Neutrophil (primary cell): ENCODE measurements at regions not wholly inside any gene's neighbourhood (a gene's known extent, or its start where the extent isn't known, plus 50 kb on each side); places are given as distances from the start of the nearest gene placed in this dataset.
A peak's percentile ranks its signal among the peaks of the same experiment; 100 is the strongest.

Experiments used
- H3K27ac ChIP-seq: fragments of 200-600 bp; sonication (generic); 2 replicates; pipeline ENCODE4 v1.5.1; 2016; ENCODE audit warnings: mild to moderate bottlenecking, moderate library complexity
- H3K27me3 ChIP-seq: fragments of 200-600 bp; sonication (generic); 2 replicates; pipeline ENCODE4 v1.6.0; 2016; ENCODE audit warnings: mild to moderate bottlenecking
- H3K36me3 ChIP-seq: fragments of 200-600 bp; sonication (generic); 2 replicates; pipeline ENCODE4 v1.5.1; 2017
- H3K4me1 ChIP-seq, 2 experiments: fragments of 200-600 bp in 1 of 2; sonication (generic) in 1 of 2; 1 replicate in 1 of 2; 2 replicates in 1 of 2; pipeline versions ENCODE4 v1.5.1 to v1.6.1; 2013 to 2016; ENCODE audit warnings: low read depth in 1 of 2, low read length in 1 of 2, mild to moderate bottlenecking in 1 of 2, moderate library complexity in 1 of 2; ENCODE audit not compliant: control insufficient read depth in 1 of 2, insufficient read depth in 1 of 2
- H3K4me3 ChIP-seq, 2 experiments: fragments of 200-600 bp in 1 of 2; sonication (generic) in 1 of 2; 1 replicate in 1 of 2; 2 replicates in 1 of 2; pipeline ENCODE4 v1.5.1; 2013 to 2016; ENCODE audit warnings: low read depth in 1 of 2, low read length in 1 of 2, mild to moderate bottlenecking in 1 of 2, moderate library complexity in 1 of 2
- H3K9me3 ChIP-seq: fragments of 200-600 bp; sonication (generic); 2 replicates; pipeline ENCODE4 v1.5.1; 2016
- TF ChIP-seq, protein P1 (sequence below): fragments of 200-600 bp; sonication (generic); IDR thresholded peaks from 2 replicates; pipeline ENCODE4 v1.5.1; 2016; ENCODE audit warnings: antibody characterized with exemption

DNA sequence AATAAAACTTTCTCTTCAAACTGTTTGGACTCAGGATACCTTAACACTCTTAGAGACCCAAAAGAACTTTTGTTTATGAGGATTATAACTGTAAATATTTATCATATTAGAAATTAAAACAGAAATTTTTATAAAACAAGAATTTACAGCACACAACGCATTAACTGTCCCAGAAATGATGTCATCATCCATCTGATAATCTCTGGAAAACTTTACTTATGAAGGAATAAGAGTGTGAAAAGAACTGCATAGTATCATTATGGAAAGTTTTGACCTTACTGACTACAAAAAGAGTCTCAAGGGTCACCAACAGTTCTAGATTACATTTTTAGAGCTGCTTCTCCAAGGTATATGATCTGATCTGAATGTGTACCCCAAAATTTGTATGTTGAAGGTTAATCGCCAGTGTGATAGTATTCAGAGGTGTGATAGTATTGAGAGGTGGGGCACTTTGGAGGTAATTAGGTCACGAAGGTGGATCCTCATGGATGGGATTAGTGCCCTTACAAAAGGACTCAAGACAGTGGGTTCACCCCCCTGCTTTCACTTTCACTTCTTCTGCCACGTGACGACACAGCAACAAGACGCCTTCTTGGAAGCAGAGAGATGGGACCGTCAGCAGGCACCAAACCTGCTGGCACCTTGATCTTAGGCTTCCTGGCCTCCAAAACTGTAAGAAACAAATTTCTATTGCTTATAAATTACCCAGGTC lies 95.7 kb upstream of the NR5A2 start:
- Histone ChIP-seq H3K36me3 (no peaks in the 10 kb centered on the region), H3K27ac (peak overlapping the region; percentile 39), H3K4me3 (peak overlapping the region; percentile 46 to 52), H3K9me3 (no peaks in the 10 kb centered on the region), H3K27me3 (no peaks in the 10 kb centered on the region), H3K4me1 (peaks cover 4 to 9% of the 10 kb centered on the region in 2 experiments)
- TF ChIP-seq, protein P1, sequence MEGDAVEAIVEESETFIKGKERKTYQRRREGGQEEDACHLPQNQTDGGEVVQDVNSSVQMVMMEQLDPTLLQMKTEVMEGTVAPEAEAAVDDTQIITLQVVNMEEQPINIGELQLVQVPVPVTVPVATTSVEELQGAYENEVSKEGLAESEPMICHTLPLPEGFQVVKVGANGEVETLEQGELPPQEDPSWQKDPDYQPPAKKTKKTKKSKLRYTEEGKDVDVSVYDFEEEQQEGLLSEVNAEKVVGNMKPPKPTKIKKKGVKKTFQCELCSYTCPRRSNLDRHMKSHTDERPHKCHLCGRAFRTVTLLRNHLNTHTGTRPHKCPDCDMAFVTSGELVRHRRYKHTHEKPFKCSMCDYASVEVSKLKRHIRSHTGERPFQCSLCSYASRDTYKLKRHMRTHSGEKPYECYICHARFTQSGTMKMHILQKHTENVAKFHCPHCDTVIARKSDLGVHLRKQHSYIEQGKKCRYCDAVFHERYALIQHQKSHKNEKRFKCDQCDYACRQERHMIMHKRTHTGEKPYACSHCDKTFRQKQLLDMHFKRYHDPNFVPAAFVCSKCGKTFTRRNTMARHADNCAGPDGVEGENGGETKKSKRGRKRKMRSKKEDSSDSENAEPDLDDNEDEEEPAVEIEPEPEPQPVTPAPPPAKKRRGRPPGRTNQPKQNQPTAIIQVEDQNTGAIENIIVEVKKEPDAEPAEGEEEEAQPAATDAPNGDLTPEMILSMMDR: no peak

- Histone ChIP-seq H3K36me3 (no peaks in the 10 kb centered on the region), H3K27me3 (no peaks in the 10 kb centered on the region), H3K4me3 (peak overlapping the region; percentile 46 to 52), H3K9me3 (no peaks in the 10 kb centered on the region), H3K27ac (peak overlapping the region; percentile 39), H3K4me1 (peaks cover 4 to 9% of the 10 kb centered on the region in 2 experiments)
- TF ChIP-seq, protein P1: no peak
Observed at GRCh38 chr1:199932462-199932861, 95.0 kb upstream of the NR5A2 start.

GRCh38 chr1:199936441-199936840 lies 91.1 kb upstream of the NR5A2 start:
- peaks cover 4 to 9% of the 10 kb centered on the region in 2 experiments for H3K4me1 ChIP-seq
- H3K9me3 ChIP-seq: no peaks in the 10 kb centered on the region
- H3K4me3 ChIP-seq: no peak overlapping the region
- no peaks in the 10 kb centered on the region for H3K27me3 ChIP-seq
- no peak overlapping the region for H3K27ac ChIP-seq
- TF ChIP-seq, protein P1: no peak
- H3K36me3 ChIP-seq: no peaks in the 10 kb centered on the region

DNA sequence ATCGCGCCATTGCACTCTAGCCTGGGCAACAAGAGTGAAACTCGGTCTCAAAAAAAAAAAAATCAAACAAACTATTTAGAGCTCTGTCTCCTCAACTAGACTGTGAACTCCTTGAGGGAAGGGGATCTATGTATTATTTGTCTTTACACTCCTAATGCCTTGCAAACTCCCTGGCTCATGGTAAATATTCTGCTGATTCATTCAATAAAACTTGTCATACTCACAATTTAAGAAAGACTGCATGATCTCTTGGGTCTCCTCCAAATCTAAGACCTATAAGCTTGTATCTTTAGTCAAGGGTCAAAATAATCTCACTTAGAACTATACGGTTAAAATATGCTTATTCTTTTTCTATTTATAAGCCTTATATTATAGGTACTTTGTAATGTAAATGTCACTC lies 90.3 kb upstream of the NR5A2 start:
- Histone ChIP-seq H3K4me3 (no peak overlapping the region), H3K27me3 (no peaks in the 10 kb centered on the region), H3K36me3 (no peaks in the 10 kb centered on the region), H3K4me1 (peaks cover 0 to 4% of the 10 kb centered on the region in 2 experiments), H3K9me3 (no peaks in the 10 kb centered on the region), H3K27ac (no peak overlapping the region)
- TF ChIP-seq, protein P1: no peak

DNA sequence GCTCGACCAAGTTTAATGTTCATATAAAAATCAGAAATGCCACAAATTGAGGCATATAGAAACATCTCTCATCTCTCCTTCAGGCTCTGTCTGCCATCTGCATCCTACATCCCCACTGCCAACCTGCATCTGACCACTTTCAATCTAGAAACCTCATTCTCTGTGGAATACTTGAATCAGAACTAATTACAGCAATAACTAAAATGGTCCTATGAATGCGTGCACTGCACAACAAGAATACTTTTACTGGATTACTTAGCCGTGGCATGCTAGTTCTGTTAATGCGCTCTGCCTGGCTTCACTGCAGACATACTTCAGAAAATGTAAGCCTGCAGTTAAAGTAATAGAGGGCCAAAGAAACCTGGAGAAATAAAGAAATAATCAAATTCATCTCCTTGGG lies 89.8 kb upstream of the NR5A2 start:
- H3K27me3 ChIP-seq: no peaks in the 10 kb centered on the region
- H3K9me3 ChIP-seq: no peaks in the 10 kb centered on the region
- no peaks in the 10 kb centered on the region for H3K4me1 ChIP-seq
- no peak overlapping the region for H3K4me3 ChIP-seq
- no peaks in the 10 kb centered on the region for H3K36me3 ChIP-seq
- no peak overlapping the region for H3K27ac ChIP-seq
- TF ChIP-seq, protein P1: no peak
